ENCODE measurements at regions not wholly inside any gene's neighbourhood (a gene's known extent, or its start where the extent isn't known, plus 50 kb on each side); places are given as distances from the start of the nearest gene placed in this dataset.

DNA sequence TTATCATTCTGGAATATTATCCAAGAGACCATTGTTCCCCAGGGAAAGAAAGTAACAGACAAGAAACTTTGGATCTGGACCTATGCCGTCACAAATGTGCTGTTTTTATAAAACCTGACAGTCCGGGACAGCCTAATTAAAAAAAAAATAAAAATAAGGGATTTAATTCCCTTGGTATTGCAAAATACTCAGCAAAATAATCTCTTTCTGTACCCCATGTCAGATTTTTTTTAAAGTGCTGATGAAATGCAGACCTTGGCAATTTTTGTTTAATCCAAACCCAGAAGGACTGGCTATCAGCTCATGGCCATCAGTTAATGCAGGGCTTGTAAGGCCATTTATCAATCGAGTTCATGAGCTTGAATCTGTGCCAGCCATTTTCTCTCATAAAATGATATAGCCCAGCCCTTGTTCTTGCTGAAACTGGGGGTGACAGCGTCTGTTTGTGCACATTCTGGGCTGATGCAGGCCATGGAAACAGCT lies 162.7 kb upstream of the S1PR3 start:
- Histone ChIP-seq H3K79me1 (ENCODE audit: low read depth in 1 of 2, low read length in 2 of 2) (no peaks in the 10 kb centered on the region), H2BK15ac (ENCODE audit: low read depth, low read length) (no peak overlapping the region), H3K14ac (replicated peaks; ENCODE audit: low read depth, low read length) (no peak overlapping the region), H3K4me1 (ENCODE audit: control insufficient read depth, insufficient read depth, low read length) (peaks cover 3% of the 10 kb centered on the region; the same call in 1 of the 2 replicates), H3K4me2 (ENCODE audit: low read depth, low read length) (no peak overlapping the region), H3K9me1 (ENCODE audit: insufficient read depth, low read length) (no peaks in the 10 kb centered on the region), H2AK5ac (ENCODE audit: low read depth, low read length) (no peak overlapping the region), H3K27ac (ENCODE audit: insufficient read depth, low read length) (no peak overlapping the region), H3K9me3 (ENCODE audit: control insufficient read depth, insufficient read depth, low read length) (peaks cover 2% of the 10 kb centered on the region; the same call in 1 of the 2 replicates), H3K4me3 (ENCODE audit: insufficient read depth, low read depth, low read length) (no peak overlapping the region), H4K5ac (ENCODE audit: low read depth, low read length) (no peak overlapping the region), H3K18ac (ENCODE audit: low read depth, low read length) (no peak overlapping the region), H3K4ac (ENCODE audit: low read depth, low read length) (no peak overlapping the region), H4K20me1 (ENCODE audit: insufficient read depth, low read length) (no peaks in the 10 kb centered on the region), H2BK5ac (ENCODE audit: low read depth, low read length, poor library complexity, severe bottlenecking) (no peak overlapping the region), H3K27me3 (ENCODE audit: control insufficient read depth, insufficient read depth, low read length) (peaks cover 3% of the 10 kb centered on the region; the same call in 1 of the 2 replicates), H3K23ac (ENCODE audit: low read depth, low read length) (no peak overlapping the region), H4K8ac (ENCODE audit: low read depth in 2 of 2, low read length in 2 of 2) (no peak overlapping the region), H4K91ac (ENCODE audit: insufficient read depth, low read depth, low read length) (no peak overlapping the region), H3K56ac (ENCODE audit: extremely low read depth, insufficient read depth, low read length) (no peak overlapping the region), H2AFZ (replicated peaks; ENCODE audit: low read length, poor library complexity) (no peak overlapping the region), H2BK20ac (ENCODE audit: low read depth, low read length) (no peak overlapping the region), H2AK9ac (replicated peaks; ENCODE audit: low read depth, low read length, poor library complexity) (no peak overlapping the region), H2BK120ac (ENCODE audit: low read depth, low read length) (no peak overlapping the region), H3K9ac (ENCODE audit: low read depth, low read length) (no peak overlapping the region), H3K36me3 (ENCODE audit: control insufficient read depth, insufficient read depth, low read length) (no peaks in the 10 kb centered on the region)
- in situ Hi-C loops (cut with MboI; ENCODE audit: low sequenced_read_pairs) (no loop called here), dilution Hi-C loops (cut with HindIII; ENCODE audit: low sequenced_read_pairs, unreplicated experiment) (no loop called here), intact Hi-C loops (cut with micrococcal nuclease) (no loop called here)
- ATAC-seq (ENCODE audit: low read depth) (no peak), DNase-seq (no peak)
- BruUV-seq (replicated peaks) = no TSS peak
- TF ChIP-seq, protein P1, sequence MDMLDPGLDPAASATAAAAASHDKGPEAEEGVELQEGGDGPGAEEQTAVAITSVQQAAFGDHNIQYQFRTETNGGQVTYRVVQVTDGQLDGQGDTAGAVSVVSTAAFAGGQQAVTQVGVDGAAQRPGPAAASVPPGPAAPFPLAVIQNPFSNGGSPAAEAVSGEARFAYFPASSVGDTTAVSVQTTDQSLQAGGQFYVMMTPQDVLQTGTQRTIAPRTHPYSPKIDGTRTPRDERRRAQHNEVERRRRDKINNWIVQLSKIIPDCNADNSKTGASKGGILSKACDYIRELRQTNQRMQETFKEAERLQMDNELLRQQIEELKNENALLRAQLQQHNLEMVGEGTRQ (IDR thresholded peaks at IDR 0.05; ENCODE audit: low read depth, low read length) = no peak
- TF ChIP-seq BHLHE40 (IDR thresholded peaks at IDR 0.05; ENCODE audit: low read depth, low read length) (no peak), POLR2A (IDR thresholded peaks at IDR 0.05; ENCODE audit: low read depth, low read length) (no peak), NFE2L2 (IDR thresholded peaks at IDR 0.05; ENCODE audit: low read depth, low read length) (no peak), MXI1 (IDR thresholded peaks at IDR 0.05; ENCODE audit: borderline replicate concordance, low read depth, low read length) (no peak), RFX5 (IDR thresholded peaks at IDR 0.05; ENCODE audit: low read depth, low read length) (no peak), CEBPB (IDR thresholded peaks at IDR 0.05; ENCODE audit: low read depth, low read length) (no peak), SMC3 (IDR thresholded peaks at IDR 0.05; ENCODE audit: low read depth, low read length) (no peak), MAZ (IDR thresholded peaks at IDR 0.05; ENCODE audit: borderline replicate concordance, low read depth, low read length) (no peak), RAD21 (IDR thresholded peaks at IDR 0.05; ENCODE audit: low read length) (no peak), FOS (IDR thresholded peaks at IDR 0.05; ENCODE audit: low read depth, low read length) (no peak), RCOR1 (IDR thresholded peaks at IDR 0.05; ENCODE audit: insufficient replicate concordance, low read length) (no peak), MAFK (IDR thresholded peaks at IDR 0.05; ENCODE audit: low read depth, low read length) (no peak), CHD1 (IDR thresholded peaks at IDR 0.05; ENCODE audit: low read depth, low read length) (no peak)
- TF ChIP-seq, protein P2, sequence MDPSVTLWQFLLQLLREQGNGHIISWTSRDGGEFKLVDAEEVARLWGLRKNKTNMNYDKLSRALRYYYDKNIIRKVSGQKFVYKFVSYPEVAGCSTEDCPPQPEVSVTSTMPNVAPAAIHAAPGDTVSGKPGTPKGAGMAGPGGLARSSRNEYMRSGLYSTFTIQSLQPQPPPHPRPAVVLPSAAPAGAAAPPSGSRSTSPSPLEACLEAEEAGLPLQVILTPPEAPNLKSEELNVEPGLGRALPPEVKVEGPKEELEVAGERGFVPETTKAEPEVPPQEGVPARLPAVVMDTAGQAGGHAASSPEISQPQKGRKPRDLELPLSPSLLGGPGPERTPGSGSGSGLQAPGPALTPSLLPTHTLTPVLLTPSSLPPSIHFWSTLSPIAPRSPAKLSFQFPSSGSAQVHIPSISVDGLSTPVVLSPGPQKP (IDR thresholded peaks at IDR 0.05; ENCODE audit: borderline replicate concordance, low read depth, low read length) = no peak
- TF ChIP-seq, protein P3, sequence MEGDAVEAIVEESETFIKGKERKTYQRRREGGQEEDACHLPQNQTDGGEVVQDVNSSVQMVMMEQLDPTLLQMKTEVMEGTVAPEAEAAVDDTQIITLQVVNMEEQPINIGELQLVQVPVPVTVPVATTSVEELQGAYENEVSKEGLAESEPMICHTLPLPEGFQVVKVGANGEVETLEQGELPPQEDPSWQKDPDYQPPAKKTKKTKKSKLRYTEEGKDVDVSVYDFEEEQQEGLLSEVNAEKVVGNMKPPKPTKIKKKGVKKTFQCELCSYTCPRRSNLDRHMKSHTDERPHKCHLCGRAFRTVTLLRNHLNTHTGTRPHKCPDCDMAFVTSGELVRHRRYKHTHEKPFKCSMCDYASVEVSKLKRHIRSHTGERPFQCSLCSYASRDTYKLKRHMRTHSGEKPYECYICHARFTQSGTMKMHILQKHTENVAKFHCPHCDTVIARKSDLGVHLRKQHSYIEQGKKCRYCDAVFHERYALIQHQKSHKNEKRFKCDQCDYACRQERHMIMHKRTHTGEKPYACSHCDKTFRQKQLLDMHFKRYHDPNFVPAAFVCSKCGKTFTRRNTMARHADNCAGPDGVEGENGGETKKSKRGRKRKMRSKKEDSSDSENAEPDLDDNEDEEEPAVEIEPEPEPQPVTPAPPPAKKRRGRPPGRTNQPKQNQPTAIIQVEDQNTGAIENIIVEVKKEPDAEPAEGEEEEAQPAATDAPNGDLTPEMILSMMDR (conservative IDR thresholded peaks at IDR 0.05; ENCODE audit: low read depth, low read length) = no peak
- ChIA-PET POLR2A (ENCODE audit: unreplicated experiment) (no interaction called here), CTCF (interaction anchor here (0.7 kb wide), 1 partner anchor 18 kb away, joined by 4 read pairs; no protein-coding TSS in a partner anchor)
- WGBS, 2 experiments (ENCODE audit: extremely low coverage in 2 of 2, insufficient read length in 1 of 2) = 83% methylated on average over 1 of the region's 4 CpGs; no CpG with 5 or more reads in 1 of the 2 experiments

All from IMR-90 (cell line).